Left ventricle myocardium inferior (tissue), 1 donor: ENCODE measurements at regions not wholly inside any gene's neighbourhood (a gene's known extent, or its start where the extent isn't known, plus 50 kb on each side); places are given as distances from the start of the nearest gene placed in this dataset.

Experiments
- DNase-seq: peaks from one replicate; pipeline ENCODE4 v3.0.0-alpha.2; 2020
- H3K27ac ChIP-seq: fragments of 200-600 bp; replicated peaks from 2 replicates; pipeline ENCODE4 v1.8.0; 2021
- H3K27me3 ChIP-seq: fragments of 200-600 bp; 2 replicates; pipeline ENCODE4 v1.8.0; 2021; ENCODE audit warnings: low read depth
- H3K36me3 ChIP-seq: fragments of 200-600 bp; 2 replicates; pipeline ENCODE4 v1.8.0; 2021
- H3K4me1 ChIP-seq: fragments of 200-600 bp; 2 replicates; pipeline ENCODE4 v1.8.0; 2021
- H3K4me3 ChIP-seq: fragments of 200-600 bp; 2 replicates; pipeline ENCODE4 v1.8.0; 2021; ENCODE audit warnings: mild to moderate bottlenecking, moderate library complexity
- H3K9me3 ChIP-seq: fragments of 200-600 bp; replicated peaks from 2 replicates; pipeline ENCODE4 v1.8.0; 2021
- CTCF ChIP-seq: fragments of 200-600 bp; IDR thresholded peaks from 2 replicates; pipeline ENCODE4 v1.8.0; 2021; ENCODE audit warnings: antibody characterized with exemption, mild to moderate bottlenecking, borderline replicate concordance
- intact Hi-C: fragments of 100-400 bp; cut with micrococcal nuclease; formaldehyde crosslinking; loops from one replicate; pipeline ENCODE4 v1.11.0; 2022
- donor health status: DM: no; HTN: yes; CAD: no; lungs with severe emphysema.

GRCh38 chr16:61277849-61278248 lies 758.4 kb downstream of the CDH8 start:
- H3K4me1 ChIP-seq: no peaks in the 10 kb centered on the region
- no peaks in the 10 kb centered on the region for H3K27me3 ChIP-seq
- H3K9me3 ChIP-seq: peaks cover 3% of the 10 kb centered on the region
- H3K4me3 ChIP-seq: no peak overlapping the region
- intact Hi-C loops: no loop called here
- DNase-seq: no peak
- no peaks in the 10 kb centered on the region for H3K36me3 ChIP-seq
- no peak for TF ChIP-seq CTCF
- no peak overlapping the region for H3K27ac ChIP-seq

GRCh38 chr16:61274211-61274610 lies 762.0 kb downstream of the CDH8 start:
- no peak for TF ChIP-seq CTCF
- no peak overlapping the region for H3K27ac ChIP-seq
- intact Hi-C loops: no loop called here
- no peaks in the 10 kb centered on the region for H3K9me3 ChIP-seq
- no peaks in the 10 kb centered on the region for H3K27me3 ChIP-seq
- no peaks in the 10 kb centered on the region for H3K4me1 ChIP-seq
- no peaks in the 10 kb centered on the region for H3K36me3 ChIP-seq
- no peak for DNase-seq
- no peak overlapping the region for H3K4me3 ChIP-seq

- H3K9me3 ChIP-seq: no peaks in the 10 kb centered on the region
- TF ChIP-seq CTCF: no peak
- H3K4me3 ChIP-seq: no peak overlapping the region
- intact Hi-C loops: no loop called here
- no peaks in the 10 kb centered on the region for H3K4me1 ChIP-seq
- no peaks in the 10 kb centered on the region for H3K27me3 ChIP-seq
- H3K36me3 ChIP-seq: no peaks in the 10 kb centered on the region
- no peak overlapping the region for H3K27ac ChIP-seq
- DNase-seq: no peak
Observed at GRCh38 chr16:61270726-61271125, 765.5 kb downstream of the CDH8 start.

GRCh38 chr16:61263400-61263799 lies 772.8 kb downstream of the CDH8 start:
- no peak for TF ChIP-seq CTCF
- intact Hi-C loops: no loop called here

GRCh38 chr16:61261315-61261714 lies 774.9 kb downstream of the CDH8 start:
- H3K4me1 ChIP-seq: no peaks in the 10 kb centered on the region
- H3K9me3 ChIP-seq: no peaks in the 10 kb centered on the region
- H3K27me3 ChIP-seq: no peaks in the 10 kb centered on the region
- H3K27ac ChIP-seq: no peak overlapping the region
- no peak overlapping the region for H3K4me3 ChIP-seq
- H3K36me3 ChIP-seq: no peaks in the 10 kb centered on the region
- TF ChIP-seq CTCF: no peak
- DNase-seq: no peak
- intact Hi-C loops: no loop called here

More at GRCh38 chr16:61263400-61263799, 772.8 kb downstream of the CDH8 start:
- H3K4me3 ChIP-seq: no peak overlapping the region
- H3K36me3 ChIP-seq: no peaks in the 10 kb centered on the region
- no peak for DNase-seq
- no peaks in the 10 kb centered on the region for H3K27me3 ChIP-seq
- H3K4me1 ChIP-seq: no peaks in the 10 kb centered on the region
- no peaks in the 10 kb centered on the region for H3K9me3 ChIP-seq
- H3K27ac ChIP-seq: no peak overlapping the region

GRCh38 chr16:61246592-61246991 lies 789.6 kb downstream of the CDH8 start:
- Histone ChIP-seq H3K27me3 (no peaks in the 10 kb centered on the region), H3K36me3 (no peaks in the 10 kb centered on the region), H3K9me3 (no peaks in the 10 kb centered on the region), H3K4me1 (no peaks in the 10 kb centered on the region), H3K27ac (no peak overlapping the region), H3K4me3 (no peak overlapping the region)
- DNase-seq: no peak
- intact Hi-C loops: no loop called here
- TF ChIP-seq CTCF: no peak
